ENCODE measurements at regions not wholly inside any gene's neighbourhood (a gene's known extent, or its start where the extent isn't known, plus 50 kb on each side); places are given as distances from the start of the nearest gene placed in this dataset.
"Not testable (repeated sequence)": the region's sequence is repeated elsewhere in the genome, so short reads cannot be mapped to it uniquely, and the experiment has no call there.

DNA sequence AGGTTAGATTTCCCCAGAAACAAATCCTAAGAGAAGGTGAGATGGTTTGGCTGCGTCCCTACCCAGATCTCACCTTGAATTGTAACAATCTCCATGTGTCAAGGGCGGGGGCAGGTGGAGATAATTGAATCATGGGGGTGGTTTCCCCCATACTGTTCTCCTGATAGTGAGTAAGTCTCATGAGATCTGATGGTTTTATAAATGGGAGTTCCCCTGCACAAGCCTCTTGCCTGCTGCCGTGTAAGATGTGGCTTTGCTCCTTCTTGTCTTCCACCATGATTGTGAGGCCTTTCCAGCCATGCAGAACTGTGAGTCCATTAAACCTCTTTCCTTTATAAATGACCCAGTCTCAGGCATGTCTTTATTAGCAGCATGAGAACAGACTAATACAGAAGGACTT lies 132.2 kb downstream of the NPIPA8 start:
- H3K9ac ChIP-seq (ENCODE audit: low read length); H3K27ac ChIP-seq (ENCODE audit: low read depth, low read length); H3K36me3 ChIP-seq (ENCODE audit: control insufficient read depth, insufficient read depth, low read length); H3K4me1 ChIP-seq (ENCODE audit: control insufficient read depth, insufficient read depth, low read length); H3K4me3 ChIP-seq (ENCODE audit: low read depth, low read length); H3K9me3 ChIP-seq (ENCODE audit: control insufficient read depth, insufficient read depth, low read depth, low read length); H3K27me3 ChIP-seq (ENCODE audit: control insufficient read depth, insufficient read depth, low read length): not testable (repeated sequence)

DNA sequence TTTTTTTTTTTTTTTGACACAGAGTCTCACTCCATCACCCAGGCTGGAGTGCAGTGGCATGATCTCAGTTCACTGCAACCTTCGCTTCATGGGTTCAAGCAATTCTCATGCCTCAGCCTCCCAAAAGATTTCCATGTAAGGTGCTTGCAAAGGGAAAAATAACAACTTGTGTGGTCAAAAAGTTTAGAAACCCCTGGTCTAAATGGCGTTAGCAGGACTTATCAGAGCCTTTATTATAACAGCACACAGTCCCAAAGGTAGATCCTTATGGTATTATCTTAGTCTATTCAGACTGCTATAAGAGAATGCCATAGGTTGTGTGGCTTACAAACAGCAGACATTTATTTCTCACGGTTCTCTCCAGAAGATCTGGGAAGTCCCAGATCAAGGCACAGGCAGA lies 135.0 kb downstream of the NPIPA8 start:
- not testable (repeated sequence) for H3K9ac ChIP-seq (ENCODE audit: low read length); H3K36me3 ChIP-seq (ENCODE audit: control insufficient read depth, insufficient read depth, low read length); H3K4me1 ChIP-seq (ENCODE audit: control insufficient read depth, insufficient read depth, low read length); H3K9me3 ChIP-seq (ENCODE audit: control insufficient read depth, insufficient read depth, low read depth, low read length); H3K4me3 ChIP-seq (ENCODE audit: low read depth, low read length); H3K27ac ChIP-seq (ENCODE audit: low read depth, low read length); H3K27me3 ChIP-seq (ENCODE audit: control insufficient read depth, insufficient read depth, low read length)

DNA sequence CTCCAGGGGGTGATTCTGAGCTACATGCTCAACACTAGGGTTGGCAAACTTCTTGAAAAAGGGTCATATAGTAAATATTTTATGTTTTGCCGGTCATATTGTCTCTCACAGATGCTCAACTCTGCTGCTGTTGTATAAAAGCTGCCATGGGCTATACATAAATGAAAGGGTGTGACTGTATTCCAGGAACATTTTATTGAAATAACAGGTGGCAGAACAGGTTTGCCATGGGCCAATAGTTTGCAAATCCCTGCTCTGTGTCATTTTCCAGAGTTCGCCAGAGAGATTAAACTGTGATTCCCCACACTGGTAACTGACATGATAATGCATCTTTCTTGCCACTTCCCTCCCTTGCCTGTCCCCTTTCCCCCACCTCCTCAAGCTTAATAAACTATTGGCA lies 144.1 kb downstream of the NPIPA8 start:
- not testable (repeated sequence) for H3K4me3 ChIP-seq (ENCODE audit: low read depth, low read length); H3K36me3 ChIP-seq (ENCODE audit: control insufficient read depth, insufficient read depth, low read length); H3K9me3 ChIP-seq (ENCODE audit: control insufficient read depth, insufficient read depth, low read depth, low read length); H3K4me1 ChIP-seq (ENCODE audit: control insufficient read depth, insufficient read depth, low read length); H3K27ac ChIP-seq (ENCODE audit: low read depth, low read length); H3K27me3 ChIP-seq (ENCODE audit: control insufficient read depth, insufficient read depth, low read length); H3K9ac ChIP-seq (ENCODE audit: low read length)

DNA sequence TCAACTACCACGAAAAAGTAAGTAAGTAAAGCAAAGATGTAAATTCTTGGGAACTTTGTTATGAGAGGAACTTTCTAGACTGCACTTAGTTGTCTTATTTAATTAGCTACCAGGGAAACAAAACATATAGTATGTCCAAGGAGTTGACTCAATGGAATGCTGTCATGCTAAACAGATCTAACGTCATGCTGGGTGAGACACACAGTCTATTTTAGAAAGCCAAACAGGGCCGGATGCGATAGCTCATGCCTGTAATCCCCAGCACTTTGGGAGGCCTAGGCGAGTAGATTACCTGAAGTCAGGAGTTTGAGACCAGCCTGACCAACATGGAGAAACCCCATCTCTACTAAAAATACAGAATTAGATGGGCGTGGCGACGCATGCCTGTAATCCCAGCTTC lies 146.4 kb downstream of the NPIPA8 start:
- not testable (repeated sequence) for H3K9me3 ChIP-seq (ENCODE audit: control insufficient read depth, insufficient read depth, low read depth, low read length); H3K27me3 ChIP-seq (ENCODE audit: control insufficient read depth, insufficient read depth, low read length); H3K36me3 ChIP-seq (ENCODE audit: control insufficient read depth, insufficient read depth, low read length); H3K4me3 ChIP-seq (ENCODE audit: low read depth, low read length); H3K27ac ChIP-seq (ENCODE audit: low read depth, low read length); H3K4me1 ChIP-seq (ENCODE audit: control insufficient read depth, insufficient read depth, low read length); H3K9ac ChIP-seq (ENCODE audit: low read length)

- H3K9ac ChIP-seq (ENCODE audit: low read length); H3K4me3 ChIP-seq (ENCODE audit: low read depth, low read length); H3K4me1 ChIP-seq (ENCODE audit: control insufficient read depth, insufficient read depth, low read length); H3K27ac ChIP-seq (ENCODE audit: low read depth, low read length); H3K9me3 ChIP-seq (ENCODE audit: control insufficient read depth, insufficient read depth, low read depth, low read length); H3K36me3 ChIP-seq (ENCODE audit: control insufficient read depth, insufficient read depth, low read length); H3K27me3 ChIP-seq (ENCODE audit: control insufficient read depth, insufficient read depth, low read length): not testable (repeated sequence)
Observed at GRCh38 chr16:18184755-18185154, 151.8 kb downstream of the NPIPA8 start.

DNA sequence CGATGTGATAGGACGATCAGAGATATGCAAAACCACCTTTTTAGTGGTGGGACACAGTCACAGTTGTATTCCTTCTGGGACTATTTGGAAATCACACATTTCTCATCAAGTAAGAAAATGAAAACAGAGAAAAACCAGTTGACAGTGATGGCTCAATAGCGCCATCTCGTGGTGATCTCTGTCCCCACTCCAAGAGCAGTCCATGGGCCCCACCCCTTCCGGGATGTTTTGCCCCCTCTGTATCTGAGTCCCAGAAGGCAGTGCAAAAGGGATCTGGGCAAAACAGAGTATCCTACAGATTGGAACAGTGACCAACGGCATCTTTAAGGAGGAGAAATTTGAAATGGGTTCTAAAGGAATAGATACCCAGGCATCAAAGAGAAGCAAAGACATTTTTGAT lies 155.5 kb downstream of the NPIPA8 start:
- H3K4me3 ChIP-seq (ENCODE audit: low read depth, low read length); H3K36me3 ChIP-seq (ENCODE audit: control insufficient read depth, insufficient read depth, low read length); H3K9ac ChIP-seq (ENCODE audit: low read length); H3K27ac ChIP-seq (ENCODE audit: low read depth, low read length); H3K4me1 ChIP-seq (ENCODE audit: control insufficient read depth, insufficient read depth, low read length); H3K27me3 ChIP-seq (ENCODE audit: control insufficient read depth, insufficient read depth, low read length); H3K9me3 ChIP-seq (ENCODE audit: control insufficient read depth, insufficient read depth, low read depth, low read length): not testable (repeated sequence)

- not testable (repeated sequence) for H3K9me3 ChIP-seq (ENCODE audit: control insufficient read depth, insufficient read depth, low read depth, low read length); H3K27ac ChIP-seq (ENCODE audit: low read depth, low read length); H3K36me3 ChIP-seq (ENCODE audit: control insufficient read depth, insufficient read depth, low read length); H3K4me1 ChIP-seq (ENCODE audit: control insufficient read depth, insufficient read depth, low read length); H3K4me3 ChIP-seq (ENCODE audit: low read depth, low read length); H3K9ac ChIP-seq (ENCODE audit: low read length); H3K27me3 ChIP-seq (ENCODE audit: control insufficient read depth, insufficient read depth, low read length)
Observed at GRCh38 chr16:18173945-18174497, 162.5 kb downstream of the NPIPA8 start.

DNA sequence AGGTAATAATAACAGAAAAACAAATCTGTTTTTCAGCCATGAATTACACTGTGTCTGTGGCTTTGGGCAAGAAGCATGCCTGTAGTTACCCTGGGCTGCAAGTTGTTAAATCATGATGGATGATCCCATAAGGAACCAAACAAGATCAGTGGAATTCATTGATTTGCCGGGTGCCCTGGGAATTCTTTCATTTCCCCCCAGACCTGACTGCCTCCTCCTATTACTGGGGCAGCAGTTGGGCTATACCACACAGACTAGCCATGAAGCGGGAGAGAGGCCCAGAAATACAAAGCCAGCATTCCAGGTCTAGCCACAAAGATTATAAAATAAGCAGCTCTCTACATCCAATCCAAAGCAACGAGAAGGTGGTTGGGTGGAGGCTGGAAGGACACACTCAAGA lies 174.2 kb downstream of the NPIPA8 start:
- not testable (repeated sequence) for H3K4me3 ChIP-seq (ENCODE audit: low read depth, low read length); H3K9ac ChIP-seq (ENCODE audit: low read length); H3K27ac ChIP-seq (ENCODE audit: low read depth, low read length); H3K4me1 ChIP-seq (ENCODE audit: control insufficient read depth, insufficient read depth, low read length); H3K9me3 ChIP-seq (ENCODE audit: control insufficient read depth, insufficient read depth, low read depth, low read length); H3K27me3 ChIP-seq (ENCODE audit: control insufficient read depth, insufficient read depth, low read length); H3K36me3 ChIP-seq (ENCODE audit: control insufficient read depth, insufficient read depth, low read length)

- not testable (repeated sequence) for H3K4me1 ChIP-seq (ENCODE audit: control insufficient read depth, insufficient read depth, low read length); H3K27ac ChIP-seq (ENCODE audit: low read depth, low read length); H3K9me3 ChIP-seq (ENCODE audit: control insufficient read depth, insufficient read depth, low read depth, low read length); H3K36me3 ChIP-seq (ENCODE audit: control insufficient read depth, insufficient read depth, low read length); H3K4me3 ChIP-seq (ENCODE audit: low read depth, low read length); H3K9ac ChIP-seq (ENCODE audit: low read length); H3K27me3 ChIP-seq (ENCODE audit: control insufficient read depth, insufficient read depth, low read length)
Observed at GRCh38 chr16:18161224-18161623, 175.3 kb downstream of the NPIPA8 start.

GRCh38 chr16:18159185-18159584 lies 177.4 kb downstream of the NPIPA8 start:
- not testable (repeated sequence) for H3K27ac ChIP-seq (ENCODE audit: low read depth, low read length); H3K36me3 ChIP-seq (ENCODE audit: control insufficient read depth, insufficient read depth, low read length); H3K4me1 ChIP-seq (ENCODE audit: control insufficient read depth, insufficient read depth, low read length); H3K9me3 ChIP-seq (ENCODE audit: control insufficient read depth, insufficient read depth, low read depth, low read length); H3K27me3 ChIP-seq (ENCODE audit: control insufficient read depth, insufficient read depth, low read length); H3K9ac ChIP-seq (ENCODE audit: low read length); H3K4me3 ChIP-seq (ENCODE audit: low read depth, low read length)

GRCh38 chr16:18157854-18158253 lies 178.7 kb downstream of the NPIPA8 start:
- not testable (repeated sequence) for H3K9ac ChIP-seq (ENCODE audit: low read length); H3K4me3 ChIP-seq (ENCODE audit: low read depth, low read length); H3K4me1 ChIP-seq (ENCODE audit: control insufficient read depth, insufficient read depth, low read length); H3K36me3 ChIP-seq (ENCODE audit: control insufficient read depth, insufficient read depth, low read length); H3K27me3 ChIP-seq (ENCODE audit: control insufficient read depth, insufficient read depth, low read length); H3K9me3 ChIP-seq (ENCODE audit: control insufficient read depth, insufficient read depth, low read depth, low read length); H3K27ac ChIP-seq (ENCODE audit: low read depth, low read length)

- H3K4me1 ChIP-seq (ENCODE audit: control insufficient read depth, insufficient read depth, low read length); H3K36me3 ChIP-seq (ENCODE audit: control insufficient read depth, insufficient read depth, low read length); H3K9me3 ChIP-seq (ENCODE audit: control insufficient read depth, insufficient read depth, low read depth, low read length); H3K27me3 ChIP-seq (ENCODE audit: control insufficient read depth, insufficient read depth, low read length); H3K9ac ChIP-seq (ENCODE audit: low read length); H3K27ac ChIP-seq (ENCODE audit: low read depth, low read length); H3K4me3 ChIP-seq (ENCODE audit: low read depth, low read length): not testable (repeated sequence)
Observed at GRCh38 chr16:18152832-18153231, 183.7 kb downstream of the NPIPA8 start.
